H9 (cell line): ENCODE measurements at regions not wholly inside any gene's neighbourhood (a gene's known extent, or its start where the extent isn't known, plus 50 kb on each side); places are given as distances from the start of the nearest gene placed in this dataset.

Experiments
- DNase-seq: peaks from one replicate; pipeline ENCODE4 v3.0.0-alpha.2; 2017
- H2AFZ ChIP-seq: one replicate; pipeline ENCODE4 v1.6.1; 2013; ENCODE audit warnings: mild to moderate bottlenecking, low read length, control low read depth, moderate library complexity
- H2AK5ac ChIP-seq: 2 replicates; pipeline ENCODE4 v1.6.1; 2013; ENCODE audit warnings: low read length, control low read depth, mixed read lengths; ENCODE audit not compliant: insufficient read length
- H2BK120ac ChIP-seq: one replicate; pipeline ENCODE4 v1.6.1; 2013; ENCODE audit warnings: low read depth, mild to moderate bottlenecking, low read length, control low read depth, inconsistent platforms; ENCODE audit not compliant: poor library complexity, severe bottlenecking
- H2BK12ac ChIP-seq: 2 replicates; pipeline ENCODE4 v1.6.1; 2013; ENCODE audit warnings: low read length, control low read depth, mixed read lengths, low read depth; ENCODE audit not compliant: insufficient read length
- H2BK15ac ChIP-seq: 2 replicates; pipeline ENCODE4 v1.6.1; 2013; ENCODE audit warnings: low read depth, low read length, control low read depth
- H2BK20ac ChIP-seq: one replicate; pipeline ENCODE4 v1.6.1; 2013; ENCODE audit warnings: low read depth, mild to moderate bottlenecking, low read length, control low read depth, inconsistent platforms; ENCODE audit not compliant: poor library complexity, severe bottlenecking
- H2BK5ac ChIP-seq: 2 replicates; pipeline ENCODE4 v1.6.1; 2013; ENCODE audit warnings: low read length, control low read depth, mixed read lengths; ENCODE audit not compliant: insufficient read length
- H3K14ac ChIP-seq: 2 replicates; pipeline ENCODE4 v1.6.1; 2013; ENCODE audit warnings: low read length, control low read depth; ENCODE audit not compliant: insufficient read depth
- H3K18ac ChIP-seq: 2 replicates; pipeline ENCODE4 v1.6.1; 2013; ENCODE audit warnings: low read depth, mild to moderate bottlenecking, mixed read lengths, low read length, control low read depth; ENCODE audit not compliant: insufficient read length
- H3K23ac ChIP-seq: 2 replicates; pipeline ENCODE4 v1.6.1; 2013; ENCODE audit warnings: low read length, control low read depth, mixed read lengths, low read depth; ENCODE audit not compliant: insufficient read length
- H3K23me2 ChIP-seq: 2 replicates; pipeline ENCODE4 v1.6.1; 2013; ENCODE audit warnings: low read depth, mild to moderate bottlenecking, mixed read lengths, low read length, control low read depth; ENCODE audit not compliant: insufficient read length, poor library complexity, severe bottlenecking
- H3K27ac ChIP-seq: 2 replicates; pipeline ENCODE4 v1.5.1; 2013; ENCODE audit warnings: low read length, control low read depth, mixed read lengths, low read depth; ENCODE audit not compliant: insufficient read length
- H3K27me3 ChIP-seq: 2 replicates; pipeline ENCODE4 v1.6.1; 2013; ENCODE audit warnings: low read length, control low read depth, inconsistent platforms; ENCODE audit not compliant: insufficient read depth
- H3K4ac ChIP-seq: 2 replicates; pipeline ENCODE4 v1.6.1; 2013; ENCODE audit warnings: low read depth, mild to moderate bottlenecking, control low read depth, inconsistent platforms, low read length, moderate library complexity
- H3K4me1 ChIP-seq: 2 replicates; pipeline ENCODE4 v1.6.1; 2013; ENCODE audit warnings: low read length, control low read depth, inconsistent platforms; ENCODE audit not compliant: insufficient read depth
- H3K4me2 ChIP-seq: 2 replicates; pipeline ENCODE4 v1.6.1; 2013; ENCODE audit warnings: low read length, control low read depth, mixed read lengths; ENCODE audit not compliant: insufficient read length, insufficient read depth
- H3K56ac ChIP-seq: 2 replicates; pipeline ENCODE4 v1.6.1; 2013; ENCODE audit warnings: low read depth, mild to moderate bottlenecking, mixed read lengths, low read length, control low read depth; ENCODE audit not compliant: insufficient read length
- H3K79me1 ChIP-seq: 2 replicates; pipeline ENCODE4 v1.6.1; 2013; ENCODE audit warnings: low read depth, mild to moderate bottlenecking, moderate library complexity, low read length, control low read depth, inconsistent platforms; ENCODE audit not compliant: insufficient read depth, poor library complexity, severe bottlenecking
- H3K79me2 ChIP-seq: 2 replicates; pipeline ENCODE4 v1.6.1; 2013; ENCODE audit warnings: low read length, control low read depth, inconsistent platforms; ENCODE audit not compliant: insufficient read depth
- H3K9ac ChIP-seq: 2 replicates; pipeline ENCODE4 v1.6.1; 2013; ENCODE audit warnings: low read length, control low read depth, mixed read lengths; ENCODE audit not compliant: insufficient read length; ENCODE audit errors: extremely low read depth
- H3K9me3 ChIP-seq: one replicate; pipeline ENCODE4 v1.6.1; 2013; ENCODE audit warnings: low read depth, low read length, inconsistent platforms; ENCODE audit not compliant: control insufficient read depth
- H3T11ph ChIP-seq: one replicate; pipeline ENCODE4 v1.6.1; 2013; ENCODE audit warnings: mild to moderate bottlenecking, low read length, control low read depth, inconsistent platforms
- H4K20me1 ChIP-seq: one replicate; pipeline ENCODE4 v1.6.1; 2013; ENCODE audit not compliant: control insufficient read depth, insufficient read length, insufficient read depth
- H4K5ac ChIP-seq: 2 replicates; pipeline ENCODE4 v1.6.1; 2013; ENCODE audit warnings: low read depth, mild to moderate bottlenecking, mixed read lengths, low read length, control low read depth; ENCODE audit not compliant: insufficient read length
- H4K8ac ChIP-seq: replicated peaks from 2 replicates; pipeline ENCODE4 v1.6.1; 2013; ENCODE audit warnings: low read length, control low read depth, mixed read lengths, low read depth; ENCODE audit not compliant: insufficient read length
- H4K91ac ChIP-seq: 2 replicates; pipeline ENCODE4 v1.6.1; 2013; ENCODE audit warnings: low read depth, mild to moderate bottlenecking, moderate library complexity, mixed read lengths, low read length, control low read depth; ENCODE audit not compliant: insufficient read length
- H3K27ac Mint-ChIP-seq, 3 experiments: 2 replicates in 2 of 3; 3 replicates in 1 of 3; pipeline ENCODE4 v1.8.0; 2020 to 2021; ENCODE audit warnings: mixed read lengths in 3 of 3, mild to moderate bottlenecking in 1 of 3, moderate library complexity in 1 of 3
- H3K27me3 Mint-ChIP-seq: 2 replicates; pipeline ENCODE4 v1.8.0; 2021; ENCODE audit warnings: low read depth, mild to moderate bottlenecking, moderate library complexity, mixed read lengths
- H3K36me3 Mint-ChIP-seq, 3 experiments: 2 replicates in 2 of 3; 3 replicates in 1 of 3; pipeline ENCODE4 v1.8.0; 2020 to 2021; ENCODE audit warnings: low read depth in 3 of 3, mixed read lengths in 3 of 3; ENCODE audit not compliant: insufficient read depth in 1 of 3
- H3K4me1 Mint-ChIP-seq, 2 experiments: 2 replicates each; pipeline ENCODE4 v1.8.0; 2020; ENCODE audit warnings: mixed read lengths in 2 of 2
- H3K4me3 Mint-ChIP-seq, 2 experiments: 2 replicates in 1 of 2; 3 replicates in 1 of 2; pipeline ENCODE4 v1.8.0; 2020 to 2021; ENCODE audit warnings: mild to moderate bottlenecking in 2 of 2, mixed read lengths in 2 of 2, moderate library complexity in 1 of 2
- H3K9me3 Mint-ChIP-seq, 2 experiments: 2 replicates in 1 of 2; 3 replicates in 1 of 2; pipeline ENCODE4 v1.8.0; 2020; ENCODE audit warnings: mild to moderate bottlenecking in 2 of 2, mixed read lengths in 2 of 2, moderate library complexity in 1 of 2
- WGBS: extraction: QIAGEN DNeasy Blood & Tissue Kit; methylation state at CpG from one replicate; pipeline ENCODE4 v1.1.7; 2013; ENCODE audit warnings: missing lambda C conversion rate, low lambda C conversion rate, mixed read lengths; ENCODE audit not compliant: insufficient read length; ENCODE audit errors: extremely low coverage; 5-methylcytosine and 5-hydroxymethylcytosine counted together
- TF ChIP-seq, protein P1 (sequence below): fragments of 200-600 bp; sonication (generic); conservative IDR thresholded peaks from 3 replicates; pipeline ENCODE4 v1.8.0; 2021; ENCODE audit warnings: antibody characterized with exemption, mild to moderate bottlenecking

DNA sequence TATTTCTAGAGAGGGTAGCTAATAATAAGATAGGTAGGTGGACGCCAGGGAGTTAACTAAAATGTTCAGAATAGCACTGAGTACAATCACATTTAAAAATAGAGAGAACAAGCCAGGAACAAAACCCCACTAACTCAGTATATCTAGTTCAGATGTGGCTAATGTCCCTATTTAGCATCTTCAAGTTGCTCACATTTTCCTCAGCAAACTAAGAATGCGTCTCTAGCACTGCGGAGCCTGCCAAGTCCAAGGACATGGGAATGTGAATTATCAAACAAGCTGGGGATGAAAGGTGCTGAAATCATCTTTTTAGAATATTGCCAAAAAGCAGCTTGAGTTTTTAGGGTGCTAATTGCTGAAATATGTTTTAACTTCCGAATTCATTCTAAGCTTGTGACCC lies 398.5 kb upstream of the FIGN start:
- H3K4me1 ChIP-seq = no peaks in the 10 kb centered on the region
- no peaks in the 10 kb centered on the region for H3K9me3 ChIP-seq
- H4K91ac ChIP-seq = no peak overlapping the region
- H2BK20ac ChIP-seq = no peak overlapping the region
- no peaks in the 10 kb centered on the region for H3K79me1 ChIP-seq
- H4K8ac ChIP-seq = no peak overlapping the region
- H3K27ac Mint-ChIP-seq = no peak overlapping the region
- no peaks in the 10 kb centered on the region for H3K27me3 ChIP-seq
- H3K9ac ChIP-seq = no peak overlapping the region
- H3K4me2 ChIP-seq = no peak overlapping the region
- H3K4ac ChIP-seq = no peak overlapping the region
- TF ChIP-seq, protein P1, sequence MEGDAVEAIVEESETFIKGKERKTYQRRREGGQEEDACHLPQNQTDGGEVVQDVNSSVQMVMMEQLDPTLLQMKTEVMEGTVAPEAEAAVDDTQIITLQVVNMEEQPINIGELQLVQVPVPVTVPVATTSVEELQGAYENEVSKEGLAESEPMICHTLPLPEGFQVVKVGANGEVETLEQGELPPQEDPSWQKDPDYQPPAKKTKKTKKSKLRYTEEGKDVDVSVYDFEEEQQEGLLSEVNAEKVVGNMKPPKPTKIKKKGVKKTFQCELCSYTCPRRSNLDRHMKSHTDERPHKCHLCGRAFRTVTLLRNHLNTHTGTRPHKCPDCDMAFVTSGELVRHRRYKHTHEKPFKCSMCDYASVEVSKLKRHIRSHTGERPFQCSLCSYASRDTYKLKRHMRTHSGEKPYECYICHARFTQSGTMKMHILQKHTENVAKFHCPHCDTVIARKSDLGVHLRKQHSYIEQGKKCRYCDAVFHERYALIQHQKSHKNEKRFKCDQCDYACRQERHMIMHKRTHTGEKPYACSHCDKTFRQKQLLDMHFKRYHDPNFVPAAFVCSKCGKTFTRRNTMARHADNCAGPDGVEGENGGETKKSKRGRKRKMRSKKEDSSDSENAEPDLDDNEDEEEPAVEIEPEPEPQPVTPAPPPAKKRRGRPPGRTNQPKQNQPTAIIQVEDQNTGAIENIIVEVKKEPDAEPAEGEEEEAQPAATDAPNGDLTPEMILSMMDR = no peak
- H4K5ac ChIP-seq = no peak overlapping the region
- H2BK5ac ChIP-seq = no peak overlapping the region
- no peak for DNase-seq
- H3K23ac ChIP-seq = no peak overlapping the region
- H2AK5ac ChIP-seq = no peak overlapping the region
- no peaks in the 10 kb centered on the region for H4K20me1 ChIP-seq
- no peaks in the 10 kb centered on the region for H3K9me3 Mint-ChIP-seq
- no peaks in the 10 kb centered on the region for H3K23me2 ChIP-seq
- H3K14ac ChIP-seq = no peak overlapping the region
- no peak overlapping the region for H2BK15ac ChIP-seq
- no peak overlapping the region for H3K18ac ChIP-seq
- H3K56ac ChIP-seq = no peak overlapping the region
- no peaks in the 10 kb centered on the region for H3K79me2 ChIP-seq
- H2BK120ac ChIP-seq = no peak overlapping the region
- no peaks in the 10 kb centered on the region for H3K27me3 Mint-ChIP-seq
- H3K4me1 Mint-ChIP-seq = no peaks in the 10 kb centered on the region
- no peak overlapping the region for H2AFZ ChIP-seq
- H2BK12ac ChIP-seq = no peak overlapping the region
- H3K36me3 Mint-ChIP-seq = no peaks in the 10 kb centered on the region
- H3K4me3 Mint-ChIP-seq = no peak overlapping the region
- no peak overlapping the region for H3T11ph ChIP-seq
- H3K27ac ChIP-seq = no peak overlapping the region
- no CpG with 5 or more reads among the region's 4 CpGs for WGBS
